GM03348 (cell line): ENCODE measurements at regions not wholly inside any gene's neighbourhood (a gene's known extent, or its start where the extent isn't known, plus 50 kb on each side); places are given as distances from the start of the nearest gene placed in this dataset.

Experiments
- DNase-seq: peaks from one replicate; pipeline ENCODE4 v3.0.0; 2012; ENCODE audit warnings: low spot score

DNA sequence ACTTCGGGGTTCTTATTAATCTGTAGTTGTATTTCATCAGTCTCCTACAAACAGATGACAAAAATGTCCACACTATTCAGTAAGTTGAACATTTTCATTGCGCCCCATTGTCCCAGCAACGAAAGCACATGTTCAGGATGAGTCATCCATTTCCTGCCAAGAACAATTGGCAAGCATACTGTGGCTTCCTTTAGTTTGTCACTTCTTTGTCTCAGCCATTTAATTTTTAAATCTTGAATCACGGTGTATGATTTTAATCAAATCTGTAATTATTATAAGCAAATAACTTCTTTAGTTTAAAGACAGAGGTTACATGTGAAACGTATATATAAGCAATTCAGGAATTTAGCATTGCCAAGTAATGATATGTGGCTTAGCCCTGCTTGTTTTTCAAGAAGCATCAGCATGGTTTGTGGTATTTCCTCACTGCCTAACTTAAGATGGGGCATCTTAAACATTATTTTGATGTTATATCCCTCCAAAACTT, 211.3 kb upstream of the KRR1 start:
- DNase-seq = peak; percentile 72

DNA sequence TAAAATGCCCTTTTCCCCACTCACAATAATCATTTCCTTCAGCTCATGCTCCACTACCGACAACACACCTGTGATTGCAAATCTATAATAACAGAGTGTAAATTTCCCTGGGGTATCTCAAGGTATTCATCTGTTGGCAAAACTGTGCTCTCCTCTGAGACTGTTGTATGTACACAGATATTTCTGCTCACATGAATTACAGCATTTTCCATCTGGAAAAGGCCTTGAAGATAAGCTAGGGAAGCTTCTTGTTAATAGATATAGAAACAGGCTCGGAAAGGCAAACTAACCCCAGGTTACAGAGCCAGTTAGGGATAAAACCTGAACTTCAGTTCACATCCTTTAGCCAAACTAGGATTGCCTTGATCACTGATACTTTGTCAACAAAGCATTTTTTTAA, 210.4 kb upstream of the KRR1 start:
- DNase-seq = no peak

DNA sequence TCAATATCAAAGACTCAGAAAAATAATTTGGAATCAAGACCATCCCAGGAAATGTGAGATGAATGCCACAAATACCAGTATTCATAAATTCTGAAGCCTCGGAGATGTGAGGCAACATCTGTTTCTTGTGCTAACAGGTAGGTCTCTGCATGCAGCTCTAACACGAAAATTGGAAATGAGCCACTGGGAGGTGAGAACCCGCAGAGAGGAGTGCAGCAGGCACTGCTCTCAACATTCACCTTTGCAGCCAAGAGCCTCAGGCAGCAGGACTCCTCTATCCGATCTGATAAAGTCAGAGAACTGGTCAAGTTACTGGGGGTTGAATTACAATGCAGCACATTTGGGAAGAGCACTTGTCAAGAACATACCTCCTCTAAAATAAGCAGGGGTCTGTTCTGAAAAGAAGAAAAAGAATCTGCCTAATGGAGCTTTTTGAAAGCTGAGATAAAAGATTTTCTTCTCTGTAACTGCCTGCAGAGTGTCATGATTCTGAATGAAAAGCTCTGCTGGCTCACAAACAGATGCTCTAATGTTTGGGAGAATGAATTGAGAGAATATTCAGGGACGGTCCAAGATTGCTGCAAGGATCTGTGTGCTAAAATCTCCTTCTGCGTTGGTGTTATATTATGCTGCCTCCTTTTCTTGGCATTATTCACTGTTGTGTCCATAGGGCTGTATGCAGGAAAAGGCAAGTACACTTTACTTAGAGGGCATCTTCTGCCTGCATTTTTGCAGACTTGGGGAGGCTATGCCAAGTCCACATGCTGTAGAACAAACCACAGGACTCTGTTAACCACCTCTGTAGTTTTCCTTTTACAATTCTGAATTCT, 209.6 kb upstream of the KRR1 start:
- DNase-seq = peak; percentile 18

- DNase-seq = no peak
Measured at GRCh38 chr12:75717902-75718301, 206.5 kb upstream of the KRR1 start.

GRCh38 chr12:75716291-75717025, 205.0 kb upstream of the KRR1 start:
- no peak for DNase-seq

- DNase-seq = no peak
Measured at GRCh38 chr12:75715682-75716081, 204.3 kb upstream of the KRR1 start.

DNA sequence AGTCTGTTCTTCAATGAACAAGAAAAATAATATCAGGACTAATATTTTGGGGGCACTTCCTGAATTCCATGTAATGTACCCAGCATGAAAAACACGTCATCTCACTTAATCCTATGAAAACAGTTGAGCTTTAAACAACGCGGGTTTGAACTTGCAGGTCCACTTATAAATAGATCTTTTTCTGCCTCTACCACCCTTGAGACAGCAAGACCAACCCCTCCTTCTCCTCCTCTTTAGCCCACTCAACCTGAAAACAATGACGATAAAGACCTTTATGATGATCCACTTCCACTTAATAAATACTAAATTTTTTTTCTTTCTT, 203.9 kb upstream of the KRR1 start:
- no peak for DNase-seq

DNA sequence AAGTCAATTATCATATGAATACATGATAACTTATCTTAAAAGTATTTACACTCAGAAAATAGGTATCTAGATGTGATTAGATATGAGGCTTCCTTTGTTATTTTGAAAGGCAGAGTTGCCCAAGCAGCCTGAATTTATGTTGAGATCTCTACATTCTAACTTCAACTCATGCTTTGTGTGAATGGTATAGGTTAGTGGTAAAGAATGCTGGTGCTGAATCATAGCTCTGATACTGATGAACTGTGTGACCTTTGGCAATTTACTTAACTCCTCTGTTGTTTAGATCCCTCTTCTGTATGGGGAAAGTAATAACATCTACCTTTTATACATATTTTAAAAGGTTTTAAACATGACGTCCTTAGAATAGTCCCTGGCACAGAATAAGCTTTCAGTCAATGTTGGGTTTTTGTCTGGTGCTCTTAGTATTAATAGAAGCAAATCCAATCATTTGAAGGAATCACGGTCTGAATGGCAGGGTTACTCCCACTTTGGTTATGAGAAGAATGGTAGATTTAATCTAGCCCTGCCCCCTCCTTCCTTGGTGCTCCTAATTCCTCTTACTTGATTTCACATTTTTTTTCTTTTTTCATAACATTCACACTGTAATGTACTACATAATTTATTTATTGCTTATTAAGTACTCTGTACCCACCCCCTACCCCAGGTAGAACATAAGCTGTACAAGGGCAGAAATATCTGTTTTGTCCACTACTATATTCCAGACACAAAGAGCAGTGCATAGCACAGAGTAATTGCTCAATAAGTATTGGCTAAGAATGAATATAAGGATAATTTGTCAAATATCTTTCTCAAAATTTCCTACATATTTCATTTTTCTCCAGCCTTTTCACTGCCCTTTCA, 203.3 kb upstream of the KRR1 start:
- no peak for DNase-seq

- DNase-seq = no peak
Measured at GRCh38 chr12:75713434-75713833, 202.0 kb upstream of the KRR1 start.

GRCh38 chr12:75712223-75712622, 200.8 kb upstream of the KRR1 start:
- no peak for DNase-seq

DNA sequence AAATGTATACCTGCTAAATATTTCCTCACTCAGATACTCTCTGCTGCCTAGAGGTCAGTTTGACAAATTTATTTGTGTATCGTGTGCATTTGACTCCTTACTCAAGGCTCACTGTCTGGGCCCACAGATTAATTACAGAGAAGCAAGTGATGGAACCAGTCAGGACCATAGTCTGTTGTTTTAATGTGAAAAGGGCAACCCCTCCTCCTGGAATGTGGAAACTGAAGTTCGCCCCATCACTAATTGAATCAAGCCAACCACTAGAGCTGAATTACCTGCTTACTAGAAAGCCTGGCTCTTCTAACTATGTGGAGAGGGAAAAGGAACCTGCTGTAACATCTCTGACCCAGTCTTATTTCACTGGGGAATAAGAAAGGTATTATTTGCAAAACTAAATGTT, 199.9 kb upstream of the KRR1 start:
- no peak for DNase-seq

GRCh38 chr12:75710361-75711069, 199.1 kb upstream of the KRR1 start:
- DNase-seq = no peak

DNA sequence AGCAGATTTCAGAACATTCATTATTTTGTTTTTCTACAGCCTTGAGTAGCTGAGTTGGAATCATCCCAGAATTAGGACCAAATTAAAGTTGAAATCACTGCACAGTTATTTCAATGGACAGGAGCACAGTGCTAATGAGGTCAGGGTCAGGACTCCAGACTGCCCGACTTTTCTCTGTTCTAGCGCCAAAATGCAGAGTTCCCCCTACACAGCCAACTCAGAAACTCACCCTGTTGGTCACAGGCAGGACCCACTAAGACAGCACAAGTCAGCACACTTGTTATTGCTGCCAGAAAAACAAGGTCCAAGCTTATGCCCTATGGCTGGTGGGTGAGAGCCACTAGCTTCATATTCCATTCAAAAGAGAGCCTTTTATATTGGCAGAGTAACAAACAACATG, 198.1 kb upstream of the KRR1 start:
- no peak for DNase-seq

DNA sequence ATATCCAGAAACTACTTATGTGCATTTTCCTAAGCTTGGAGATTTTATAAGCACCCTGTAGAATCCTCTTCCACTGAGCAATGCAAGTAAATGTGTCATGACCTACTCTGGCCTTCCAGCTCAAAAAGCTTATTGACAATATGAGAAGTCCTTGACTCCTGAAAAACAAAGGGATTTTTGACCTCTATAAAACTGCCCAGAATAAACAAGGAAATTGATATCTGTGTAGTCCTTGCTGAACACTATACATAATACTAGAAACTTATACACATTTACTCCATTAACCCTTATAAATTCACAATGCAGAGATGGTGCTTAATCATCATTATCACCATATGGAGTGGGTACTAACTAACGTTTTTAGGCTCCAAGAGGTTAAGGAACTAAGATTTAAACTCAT, 197.4 kb upstream of the KRR1 start:
- no peak for DNase-seq

DNA sequence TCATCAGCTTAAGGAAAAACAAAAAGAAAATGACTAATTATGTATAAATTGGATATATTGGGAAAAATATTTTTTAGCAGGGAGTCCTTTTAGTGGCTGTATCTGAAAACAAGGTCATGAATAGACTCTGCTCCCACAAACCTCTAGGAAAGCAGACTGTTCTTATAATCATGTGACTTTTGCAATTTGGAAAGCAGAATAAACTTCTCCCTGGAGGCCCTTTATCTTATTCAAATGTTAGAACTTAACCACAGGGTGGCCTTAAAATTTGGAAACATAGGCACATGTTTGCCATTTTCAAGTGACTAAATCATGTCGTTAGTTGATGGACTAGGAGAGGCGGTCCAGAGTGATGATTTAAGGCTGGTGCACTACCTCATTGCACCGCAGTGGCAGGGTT, 196.6 kb upstream of the KRR1 start:
- no peak for DNase-seq

- peak; percentile 22 for DNase-seq
Measured at GRCh38 chr12:75706786-75707605, 195.6 kb upstream of the KRR1 start.

GRCh38 chr12:75705749-75706711, 194.6 kb upstream of the KRR1 start:
- DNase-seq = peak; percentile 62

DNA sequence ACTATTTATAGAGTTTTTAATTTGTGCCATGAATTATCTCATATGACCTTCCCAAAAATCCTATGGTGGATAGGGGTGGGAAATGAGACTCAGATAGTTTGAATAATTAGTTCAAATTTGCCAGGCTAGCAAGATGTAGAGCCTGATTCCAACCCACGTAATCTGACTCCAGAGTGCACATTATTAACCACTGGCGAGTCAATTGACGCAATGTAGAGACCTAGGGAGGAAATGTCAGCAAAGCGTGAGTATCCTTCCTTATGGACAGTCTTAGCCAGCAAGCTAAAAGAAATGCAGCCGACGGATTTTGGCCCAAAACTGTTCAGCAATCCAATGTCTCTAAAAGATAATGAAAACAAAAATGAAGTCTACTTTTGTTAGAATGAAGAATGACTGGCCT, 193.3 kb upstream of the KRR1 start:
- DNase-seq = no peak

GRCh38 chr12:75704208-75704607, 192.8 kb upstream of the KRR1 start:
- no peak for DNase-seq

DNA sequence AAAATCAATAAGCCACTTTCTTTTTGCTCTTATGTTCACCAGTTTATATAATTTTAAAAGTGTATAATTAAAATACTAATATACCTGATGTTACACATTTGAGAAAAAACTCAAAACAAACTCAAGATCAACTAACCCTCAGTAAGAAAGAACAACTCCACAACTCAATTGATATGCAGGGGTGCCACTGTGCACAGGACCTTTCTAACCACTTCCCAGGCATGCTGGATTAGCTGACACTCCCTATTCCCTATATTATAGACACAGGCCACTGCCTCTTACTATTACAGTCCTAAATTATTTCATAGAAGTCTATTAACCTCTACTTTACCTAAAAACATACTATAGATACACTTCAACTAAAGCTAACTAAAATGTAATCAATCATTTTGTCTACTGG, 191.7 kb upstream of the KRR1 start:
- DNase-seq = no peak
